ENCODE measurements at regions not wholly inside any gene's neighbourhood (a gene's known extent, or its start where the extent isn't known, plus 50 kb on each side); places are given as distances from the start of the nearest gene placed in this dataset.

- intact Hi-C loops (cut with DNase I), result no loop called here
- Histone ChIP-seq H3K27ac (no peak overlapping the region), H3K4me1 (no peaks in the 10 kb centered on the region), H3K36me3 (no peaks in the 10 kb centered on the region), H3K4me3 (no peak overlapping the region), H3K9me3 (no peaks in the 10 kb centered on the region), H3K27me3 (no peaks in the 10 kb centered on the region)
- 48 to 65% (median 59%) methylated on average over 1 of the region's 1 CpG for WGBS, 4 donors
- TF ChIP-seq CTCF (IDR thresholded peaks at IDR 0.05) (no peak), POLR2A (IDR thresholded peaks at IDR 0.05) (no peak)
- ATAC-seq (no peak), DNase-seq (no peak)
Measured at GRCh38 chr1:73801912-73802429, 396.0 kb downstream of the LRRIQ3 start.

GRCh38 chr1:73800376-73800775, 397.6 kb downstream of the LRRIQ3 start:
- intact Hi-C loops (cut with DNase I), result no loop called here

GRCh38 chr1:73789965-73790364, 408.0 kb downstream of the LRRIQ3 start:
- H3K4me1 ChIP-seq, result no peaks in the 10 kb centered on the region
- TF ChIP-seq POLR2A (IDR thresholded peaks at IDR 0.05), result no peak
- H3K27me3 ChIP-seq, result no peaks in the 10 kb centered on the region
- no peak overlapping the region for H3K4me3 ChIP-seq
- no peaks in the 10 kb centered on the region for H3K36me3 ChIP-seq
- H3K9me3 ChIP-seq, result peaks cover 0 to 6% (median 0%) of the 10 kb centered on the region in 12 donors
- intact Hi-C loops (cut with DNase I), result no loop called here
- no peak for ATAC-seq
- no peak overlapping the region for H3K27ac ChIP-seq
- no peak for DNase-seq

More at GRCh38 chr1:73800376-73800775, 397.6 kb downstream of the LRRIQ3 start:
- TF ChIP-seq CTCF (IDR thresholded peaks at IDR 0.05), result no peak
- no peak for TF ChIP-seq POLR2A (IDR thresholded peaks at IDR 0.05)
- Histone ChIP-seq H3K4me1 (no peaks in the 10 kb centered on the region), H3K27me3 (no peaks in the 10 kb centered on the region), H3K27ac (no peak overlapping the region), H3K36me3 (no peaks in the 10 kb centered on the region), H3K4me3 (no peak overlapping the region), H3K9me3 (no peaks in the 10 kb centered on the region)
- WGBS, 4 donors, result 61 to 69% (median 66%) methylated on average over 2 of the region's 2 CpGs
- DNase-seq (no peak), ATAC-seq (no peak)

GRCh38 chr1:73784026-73784425, 413.9 kb downstream of the LRRIQ3 start:
- no peak for TF ChIP-seq POLR2A (IDR thresholded peaks at IDR 0.05)
- TF ChIP-seq CTCF (IDR thresholded peaks at IDR 0.05), result no peak
- Histone ChIP-seq H3K27me3 (no peaks in the 10 kb centered on the region), H3K27ac (no peak overlapping the region), H3K36me3 (no peaks in the 10 kb centered on the region), H3K4me3 (no peak overlapping the region), H3K4me1 (no peaks in the 10 kb centered on the region), H3K9me3 (peaks cover 0 to 6% (median 0%) of the 10 kb centered on the region in 12 donors)
- intact Hi-C loops (cut with DNase I), result no loop called here
- 72 to 78% (median 74%) methylated on average over 2 of the region's 2 CpGs for WGBS, 4 donors
- no peak for DNase-seq
- ATAC-seq, result no peak

- Histone ChIP-seq H3K9me3 (peaks cover 0 to 6% (median 0%) of the 10 kb centered on the region in 12 donors), H3K36me3 (no peaks in the 10 kb centered on the region), H3K4me1 (no peaks in the 10 kb centered on the region), H3K4me3 (no peak overlapping the region), H3K27me3 (no peaks in the 10 kb centered on the region), H3K27ac (no peak overlapping the region)
- DNase-seq, result no peak
- WGBS, 4 donors, result 69 to 75% (median 70%) methylated on average over 6 of the region's 6 CpGs
- no peak for ATAC-seq
- intact Hi-C loops (cut with DNase I), result no loop called here
- TF ChIP-seq CTCF (IDR thresholded peaks at IDR 0.05), result no peak
- no peak for TF ChIP-seq POLR2A (IDR thresholded peaks at IDR 0.05)
Measured at GRCh38 chr1:73783352-73783751, 414.6 kb downstream of the LRRIQ3 start.

Measured in heart left ventricle (tissue), 16 donors.